Progenitor cell of endocrine pancreas (in vitro differentiated cells): ENCODE measurements at regions not wholly inside any gene's neighbourhood (a gene's known extent, or its start where the extent isn't known, plus 50 kb on each side); places are given as distances from the start of the nearest gene placed in this dataset.

ENCODE experiments used
- DNase-seq: peaks from one replicate; pipeline ENCODE4 v3.0.0; 2021; ENCODE audit warnings: low spot score; ENCODE audit not compliant: unreplicated experiment
- H3K27ac Mint-ChIP-seq: 2 replicates; pipeline ENCODE4 v1.8.0; 2021; ENCODE audit warnings: mild to moderate bottlenecking, moderate library complexity, mixed read lengths
- H3K27me3 Mint-ChIP-seq: 2 replicates; pipeline ENCODE4 v1.8.0; 2021; ENCODE audit warnings: mixed read lengths
- H3K36me3 Mint-ChIP-seq: 2 replicates; pipeline ENCODE4 v1.8.0; 2022; ENCODE audit warnings: mixed read lengths; ENCODE audit not compliant: insufficient read depth
- H3K4me1 Mint-ChIP-seq: 2 replicates; pipeline ENCODE4 v1.8.0; 2021; ENCODE audit warnings: low read depth, mixed read lengths
- H3K4me3 Mint-ChIP-seq: 2 replicates; pipeline ENCODE4 v1.8.0; 2021; ENCODE audit warnings: low read depth, mild to moderate bottlenecking, moderate library complexity, mixed read lengths
- H3K9me3 Mint-ChIP-seq: 2 replicates; pipeline ENCODE4 v1.8.0; 2021; ENCODE audit warnings: low read depth, mixed read lengths
- CTCF ChIP-seq: fragments of 200-600 bp; sonication (generic); IDR thresholded peaks from one replicate; pipeline ENCODE4 v1.5.0; 2021; ENCODE audit warnings: antibody characterized with exemption, mild to moderate bottlenecking; ENCODE audit not compliant: unreplicated experiment

- no peak overlapping the region for H3K27ac Mint-ChIP-seq
- H3K4me1 Mint-ChIP-seq, result peaks cover 2% of the 10 kb centered on the region
- peaks cover 33% of the 10 kb centered on the region for H3K27me3 Mint-ChIP-seq
- no peak overlapping the region for H3K4me3 Mint-ChIP-seq
- DNase-seq, result no peak
- no peaks in the 10 kb centered on the region for H3K36me3 Mint-ChIP-seq
- TF ChIP-seq CTCF, result no peak
- no peaks in the 10 kb centered on the region for H3K9me3 Mint-ChIP-seq
Measured at GRCh38 chr9:79390781-79391770, 180.7 kb upstream of the TLE4 start.

GRCh38 chr9:79395228-79395627 is 176.5 kb upstream of the TLE4 start:
- H3K27ac Mint-ChIP-seq, result no peak overlapping the region

DNA sequence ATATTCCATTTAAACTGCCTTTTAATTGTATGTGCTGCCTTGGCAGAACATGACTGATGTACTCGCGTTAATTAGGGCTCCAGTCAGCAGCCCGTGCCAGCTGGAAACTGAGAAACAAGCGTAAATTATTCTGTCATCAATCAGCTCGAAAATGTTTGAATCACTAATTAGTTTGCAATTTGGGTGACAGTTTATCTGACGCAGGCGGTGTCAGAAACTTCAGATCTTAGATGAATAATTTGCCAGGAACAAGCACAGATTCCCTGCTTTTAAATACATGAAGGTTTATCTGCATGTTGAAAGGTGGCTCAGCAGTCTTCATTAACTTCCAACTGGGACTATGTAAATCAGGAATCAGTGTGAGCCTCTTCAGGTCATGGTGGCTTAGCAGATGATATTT is 176.0 kb upstream of the TLE4 start:
- TF ChIP-seq CTCF, result no peak
- Mint-ChIP-seq H3K36me3 (no peaks in the 10 kb centered on the region), H3K27ac (no peak overlapping the region), H3K27me3 (peaks cover 36% of the 10 kb centered on the region), H3K9me3 (no peaks in the 10 kb centered on the region), H3K4me1 (peaks cover 3% of the 10 kb centered on the region), H3K4me3 (no peak overlapping the region)
- DNase-seq, result no peak

More at GRCh38 chr9:79395228-79395627, 176.5 kb upstream of the TLE4 start:
- no peaks in the 10 kb centered on the region for H3K9me3 Mint-ChIP-seq
- H3K4me1 Mint-ChIP-seq, result peaks cover 3% of the 10 kb centered on the region
- no peak for DNase-seq
- peaks cover 39% of the 10 kb centered on the region for H3K27me3 Mint-ChIP-seq
- no peak overlapping the region for H3K4me3 Mint-ChIP-seq
- no peak for TF ChIP-seq CTCF
- no peaks in the 10 kb centered on the region for H3K36me3 Mint-ChIP-seq

DNA sequence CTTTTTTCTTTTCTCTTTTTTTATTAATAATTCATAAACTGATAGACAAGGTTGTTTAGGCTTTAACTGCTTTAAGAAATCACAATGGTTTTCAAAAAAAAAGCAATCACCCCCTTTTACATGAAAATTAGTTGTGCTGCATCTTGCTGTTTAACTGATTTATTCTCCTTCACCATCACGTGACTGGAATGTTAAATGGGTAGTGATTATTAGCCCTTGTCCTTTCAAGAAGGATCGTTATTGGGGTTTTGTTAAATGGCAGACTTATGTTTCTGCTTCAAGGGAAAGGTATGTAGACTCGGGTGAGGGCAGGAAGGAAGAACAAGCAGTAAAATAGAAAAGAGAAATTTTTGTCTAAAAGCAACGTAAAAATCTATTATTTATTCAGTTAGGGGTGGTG is 175.6 kb upstream of the TLE4 start:
- DNase-seq, result no peak
- H3K36me3 Mint-ChIP-seq, result no peaks in the 10 kb centered on the region
- H3K4me3 Mint-ChIP-seq, result no peak overlapping the region
- H3K27me3 Mint-ChIP-seq, result peaks cover 36% of the 10 kb centered on the region
- peaks cover 3% of the 10 kb centered on the region for H3K4me1 Mint-ChIP-seq
- no peak overlapping the region for H3K27ac Mint-ChIP-seq
- TF ChIP-seq CTCF, result no peak
- H3K9me3 Mint-ChIP-seq, result no peaks in the 10 kb centered on the region

DNA sequence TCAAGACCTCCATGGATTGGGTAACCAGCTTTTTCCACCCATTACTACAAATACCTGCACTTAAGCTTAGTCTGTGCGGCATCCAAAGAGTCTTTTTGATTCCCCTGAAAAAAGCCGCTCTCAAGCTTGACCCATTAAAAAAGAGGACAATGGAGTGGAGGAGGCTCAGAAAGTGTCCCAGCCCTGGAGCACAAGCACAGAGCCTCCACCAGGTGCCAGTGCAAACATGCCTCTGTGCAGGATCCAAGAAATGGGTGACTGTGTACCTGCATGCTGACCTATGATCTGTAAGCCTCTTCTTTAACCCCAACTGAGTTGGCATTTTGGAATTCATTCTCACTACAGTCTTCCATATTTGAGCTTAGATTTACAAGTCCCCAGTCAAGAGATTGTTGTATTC is 168.3 kb upstream of the TLE4 start:
- Mint-ChIP-seq H3K27ac (no peak overlapping the region), H3K4me1 (no peaks in the 10 kb centered on the region), H3K36me3 (no peaks in the 10 kb centered on the region), H3K4me3 (no peak overlapping the region), H3K27me3 (peaks cover 24% of the 10 kb centered on the region), H3K9me3 (no peaks in the 10 kb centered on the region)
- DNase-seq, result no peak
- TF ChIP-seq CTCF, result no peak
